GM19025 (cell line): ENCODE measurements at regions not wholly inside any gene's neighbourhood (a gene's known extent, or its start where the extent isn't known, plus 50 kb on each side); places are given as distances from the start of the nearest gene placed in this dataset.
"Not testable (repeated sequence)": the region's sequence is repeated elsewhere in the genome, so short reads cannot be mapped to it uniquely, and the experiment has no call there.

Experiments
- ATAC-seq: cut with Tn5 transposase; IDR thresholded peaks from one replicate; pipeline ENCODE4 v1.9.1; 2021; ENCODE audit warnings: mild to moderate bottlenecking, low read depth, moderate library complexity; ENCODE audit not compliant: unreplicated experiment

DNA sequence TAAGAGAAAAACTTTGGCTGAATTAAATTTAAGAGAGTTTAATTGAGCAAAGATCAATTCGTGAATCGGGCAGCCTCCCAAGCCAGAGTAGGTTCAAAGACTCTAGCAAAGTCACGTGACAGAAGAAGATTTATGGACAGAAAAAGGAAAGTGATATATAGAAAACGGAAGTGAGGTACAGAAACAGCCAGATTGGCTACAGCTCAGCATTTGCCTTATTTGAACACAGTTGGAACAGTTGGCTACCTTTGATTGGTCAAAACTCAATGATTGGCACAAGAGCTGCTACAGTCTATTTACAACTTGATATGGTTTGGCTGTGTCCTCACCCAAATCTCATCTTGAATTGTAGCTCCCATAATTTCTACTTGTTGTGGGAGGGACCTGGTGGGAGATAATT lies 102.6 kb downstream of the PLG start:
- ATAC-seq, result no peak

DNA sequence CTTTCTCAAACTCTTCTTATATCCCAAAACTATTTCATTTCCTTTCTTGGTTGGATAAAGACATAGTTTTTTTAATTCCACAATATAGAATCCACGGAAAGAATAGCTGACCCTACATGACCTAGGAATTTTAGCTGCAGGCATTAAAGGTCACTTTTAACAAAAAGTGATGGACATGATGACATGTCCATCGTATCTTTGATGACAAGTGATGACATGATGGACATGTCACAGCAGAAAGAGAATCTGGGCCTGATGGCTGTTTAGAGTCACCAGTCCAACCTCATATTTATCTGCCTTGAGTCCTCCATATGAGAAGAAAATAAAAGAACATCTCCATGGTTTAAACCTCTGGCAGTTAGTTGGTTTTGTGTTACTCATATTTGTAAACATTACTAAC lies 106.2 kb downstream of the PLG start:
- ATAC-seq, result no peak

DNA sequence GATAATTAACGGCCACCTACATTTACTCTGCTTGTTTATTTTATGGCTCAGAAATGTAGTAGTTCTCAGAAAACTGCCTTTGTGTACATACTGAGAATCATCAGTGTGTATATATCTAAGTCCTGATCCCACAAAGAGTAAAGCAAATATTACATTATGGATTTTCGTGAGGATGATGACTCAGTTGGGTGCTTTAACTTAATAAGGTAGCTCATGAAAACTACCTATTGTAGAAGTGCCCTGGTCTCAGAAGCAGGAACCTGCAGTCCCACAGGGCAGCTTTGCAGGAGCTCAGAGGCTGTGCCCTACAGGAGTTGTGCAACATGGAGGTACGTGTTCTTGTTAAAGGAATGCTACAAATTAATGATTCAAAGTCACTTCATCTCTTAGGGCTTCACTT lies 108.2 kb downstream of the PLG start:
- no peak for ATAC-seq

DNA sequence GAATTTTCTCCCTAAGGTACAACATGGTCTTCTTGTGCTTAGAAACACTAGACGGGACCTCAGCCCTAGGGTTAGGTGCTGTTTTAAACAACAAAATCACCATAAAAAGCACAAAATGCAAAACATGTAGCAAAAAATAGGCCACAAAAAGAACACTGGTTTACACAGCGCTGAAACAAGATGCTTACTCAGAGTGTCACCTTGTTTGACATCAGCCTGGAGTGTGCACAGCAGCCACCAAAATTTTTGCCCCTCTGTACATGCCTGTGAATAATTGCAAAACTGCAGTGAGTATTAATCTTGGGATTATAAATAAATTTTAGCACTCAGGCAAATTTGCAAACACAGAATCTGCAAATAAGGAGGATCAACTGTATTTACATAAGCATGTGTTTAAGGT lies 110.1 kb downstream of the PLG start:
- no peak for ATAC-seq

DNA sequence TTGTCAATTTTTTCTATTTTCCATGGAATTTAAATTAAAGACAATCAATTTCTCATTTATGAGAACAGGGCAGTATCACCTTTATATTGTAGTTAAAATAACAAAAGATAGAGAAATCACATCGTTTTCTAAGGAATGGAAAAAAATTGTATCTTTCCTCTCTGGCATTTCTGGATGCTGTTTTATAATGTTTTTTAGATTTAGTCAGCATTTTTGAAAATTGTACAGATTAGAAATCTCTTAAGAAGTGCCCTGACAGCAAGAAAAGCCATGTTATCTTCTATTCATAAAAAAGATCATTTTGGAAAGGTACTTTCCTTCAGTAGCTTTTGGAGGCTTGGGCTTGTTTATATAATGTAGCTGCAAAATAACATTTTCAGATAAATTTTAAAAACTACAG lies 116.9 kb downstream of the PLG start:
- no peak for ATAC-seq

DNA sequence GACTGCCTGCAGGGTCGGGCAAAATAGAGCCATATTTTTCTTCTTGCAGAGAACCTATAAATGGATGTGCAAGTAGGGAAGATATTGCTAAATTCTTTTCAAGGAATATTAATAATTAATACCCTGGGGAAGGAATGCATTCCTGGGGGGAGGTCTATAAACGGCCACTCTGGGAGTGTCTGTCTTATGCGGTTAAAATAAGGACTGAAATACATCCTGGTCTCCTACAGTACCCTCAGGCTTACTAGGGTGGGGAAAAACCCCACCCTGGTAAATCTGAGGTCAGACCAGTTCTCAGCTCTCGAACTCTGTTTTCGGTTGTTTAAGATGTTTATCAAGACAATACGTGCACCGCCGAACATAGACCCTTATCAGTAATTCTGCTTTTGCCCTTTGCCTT lies 118.6 kb downstream of the PLG start:
- ATAC-seq, result not testable (repeated sequence)

DNA sequence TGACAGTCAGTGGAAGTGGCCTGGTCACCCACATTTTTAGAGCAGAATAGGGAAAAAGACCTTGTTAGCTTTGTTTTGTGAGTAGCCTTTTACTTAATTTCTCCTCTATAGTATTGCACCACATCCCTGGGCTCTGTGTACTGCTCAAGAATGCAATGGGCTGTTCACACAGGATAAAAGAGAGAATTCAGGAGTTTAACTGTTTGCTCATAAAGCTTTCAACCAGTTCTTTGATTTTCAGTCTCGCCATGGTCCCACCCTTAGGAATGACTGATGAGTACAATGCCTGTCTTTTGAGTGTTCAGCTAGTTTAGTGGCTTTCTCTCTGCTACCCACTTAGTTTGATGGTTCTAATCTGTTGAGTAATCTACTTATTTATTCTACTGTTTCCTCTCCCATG lies 129.7 kb downstream of the PLG start:
- no peak for ATAC-seq

DNA sequence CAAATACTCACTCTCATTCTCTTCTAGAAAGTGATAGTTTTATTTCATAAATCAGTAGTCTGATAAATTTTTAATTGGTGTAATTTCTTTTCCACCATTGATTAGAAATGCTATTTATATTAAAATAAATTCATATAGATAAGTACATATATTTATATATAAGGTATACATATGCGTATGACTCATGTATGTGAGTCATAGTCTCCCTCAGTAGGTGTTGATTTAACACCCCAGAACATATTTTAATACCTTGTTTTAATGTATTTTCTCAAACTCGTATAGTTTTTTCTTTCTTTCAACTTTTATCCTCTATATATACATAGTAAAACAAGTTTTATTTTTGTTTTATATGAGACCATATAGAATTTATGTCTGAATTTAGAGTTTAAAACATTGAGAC lies 130.4 kb downstream of the PLG start:
- ATAC-seq, result no peak

DNA sequence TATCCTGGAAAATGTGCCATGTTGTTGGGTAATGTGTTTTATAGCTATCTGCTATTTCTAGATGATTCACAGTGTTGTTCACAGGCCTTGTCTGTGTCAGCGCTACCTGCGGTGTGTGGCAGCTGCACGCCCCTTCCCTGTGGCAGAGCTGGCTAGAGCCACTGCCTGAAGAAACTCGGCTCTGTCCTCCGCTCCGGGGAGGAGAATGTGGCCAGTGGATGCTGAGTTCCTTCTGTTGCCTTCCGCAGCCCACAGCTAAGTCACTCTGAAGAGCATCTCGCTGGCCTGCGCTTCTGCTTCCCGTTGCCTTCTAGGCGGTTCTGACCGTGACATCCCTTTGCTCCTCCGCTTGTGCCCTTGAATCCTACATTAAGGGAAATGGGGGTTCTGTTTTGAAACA lies 135.1 kb downstream of the PLG start:
- no peak for ATAC-seq

DNA sequence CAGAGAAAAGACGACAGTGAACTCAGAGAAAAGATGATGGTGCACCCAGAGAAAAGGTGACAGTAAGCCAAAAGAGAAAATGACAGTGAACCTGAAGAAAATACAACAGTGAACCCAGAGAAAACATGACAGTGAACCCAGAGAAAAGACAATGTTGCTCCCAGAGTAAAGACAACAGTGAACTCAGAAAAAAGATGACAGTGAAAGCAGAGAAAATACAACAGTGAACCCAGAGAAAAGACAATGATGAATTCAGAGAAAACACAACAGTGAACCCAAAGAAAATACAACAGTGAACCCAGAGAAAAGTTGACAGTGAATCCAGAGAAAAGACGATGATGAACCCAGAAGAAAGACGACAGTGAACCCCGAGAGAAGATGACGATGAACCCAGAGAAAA lies 140.5 kb upstream of the MAP3K4 start:
- ATAC-seq, result no peak

DNA sequence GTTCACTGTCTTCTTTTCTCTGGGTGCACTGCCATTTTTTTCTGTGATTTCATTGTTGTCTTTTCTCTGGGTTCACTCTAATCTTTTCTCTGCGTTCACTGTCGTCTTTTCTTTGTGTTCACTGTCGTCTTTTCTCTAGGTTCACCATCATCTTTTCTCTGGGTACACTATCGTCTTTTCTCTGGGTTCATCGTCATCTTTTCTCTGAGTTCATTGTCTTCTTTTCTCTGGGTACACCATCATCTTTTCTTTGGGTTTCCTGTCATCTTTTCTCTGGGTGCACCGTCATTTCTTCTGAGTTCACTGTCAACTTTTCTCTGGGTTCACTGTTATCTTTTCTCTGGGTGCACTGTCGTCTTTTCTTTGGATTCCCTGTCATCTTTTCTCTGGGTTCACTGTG lies 137.6 kb upstream of the MAP3K4 start:
- ATAC-seq, result no peak

DNA sequence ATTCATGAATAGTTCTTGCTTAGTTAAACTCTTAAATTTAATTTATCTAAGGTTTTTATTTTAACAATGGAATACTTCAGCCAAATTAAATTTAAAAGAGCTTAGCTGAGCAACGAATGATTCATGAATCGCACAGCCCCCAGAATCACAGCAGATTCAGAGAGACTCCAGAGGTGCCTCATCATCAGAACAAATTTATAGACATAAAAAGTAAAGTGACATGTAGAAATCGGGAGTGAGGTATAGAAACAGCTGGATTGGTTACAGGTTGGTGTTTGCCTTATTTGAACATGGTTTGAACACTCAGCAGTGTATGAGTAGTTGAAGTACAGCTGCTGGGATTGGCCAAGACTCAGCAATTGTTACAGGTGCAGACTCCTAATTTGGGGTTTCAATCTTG lies 132.7 kb upstream of the MAP3K4 start:
- ATAC-seq, result no peak

DNA sequence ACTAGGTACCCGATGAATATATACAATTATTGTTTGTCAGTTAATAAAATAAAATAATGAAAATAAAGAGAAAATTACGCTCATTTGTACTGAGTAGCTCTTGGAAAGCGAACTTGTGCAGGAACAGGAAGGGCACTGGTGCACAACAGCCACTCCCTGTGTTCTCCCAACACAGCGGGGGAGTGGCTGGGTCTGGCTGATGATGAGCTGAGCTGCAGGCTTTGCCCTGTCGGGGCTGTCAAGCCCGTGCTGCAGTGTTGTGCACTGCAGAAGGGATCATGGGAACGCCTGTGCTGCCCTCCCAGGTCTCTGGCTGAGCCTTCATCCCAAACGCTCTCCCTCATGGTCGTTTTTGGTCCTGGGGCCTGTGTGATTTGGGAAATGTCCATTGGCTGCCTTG lies 131.7 kb upstream of the MAP3K4 start:
- no peak for ATAC-seq

DNA sequence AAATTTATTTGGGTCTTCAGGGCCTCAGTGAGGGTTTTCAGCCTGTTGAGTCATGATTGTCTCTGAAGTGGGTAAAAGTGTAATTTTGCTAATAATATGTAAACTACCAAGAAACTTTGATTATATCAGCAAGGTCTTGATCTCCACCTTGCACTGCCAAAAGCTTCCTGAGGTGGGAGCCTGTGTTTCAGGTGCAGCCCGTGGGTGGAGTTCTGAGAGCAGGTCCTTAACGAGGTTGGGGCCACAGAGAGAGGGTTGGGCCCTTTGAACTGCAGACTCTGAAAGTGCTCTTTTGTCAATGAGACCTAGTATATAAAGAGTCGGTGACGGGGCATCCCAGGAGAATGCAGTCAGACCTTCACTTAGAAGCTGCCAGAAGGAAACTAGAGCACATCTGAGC lies 129.7 kb upstream of the MAP3K4 start:
- ATAC-seq, result no peak

DNA sequence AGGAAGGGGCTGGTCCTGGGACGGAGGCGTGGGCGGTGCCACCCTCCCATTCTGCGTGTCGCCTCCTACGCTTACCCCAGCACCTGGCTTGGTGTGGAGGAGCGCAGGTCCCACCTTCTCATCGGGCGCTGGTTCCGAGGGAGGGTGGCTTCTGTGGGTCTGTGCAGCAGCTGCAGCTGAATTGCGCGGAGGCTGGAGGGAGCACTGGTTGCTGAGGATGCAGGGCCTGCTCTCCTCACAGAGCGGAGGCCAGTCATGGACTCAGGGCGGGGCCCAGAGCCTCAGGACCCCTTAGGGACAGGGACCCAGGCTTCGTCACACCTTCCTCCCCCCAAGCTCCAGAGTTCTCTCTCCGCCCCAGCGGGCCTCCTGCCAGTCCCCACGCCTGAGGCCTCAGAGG lies 127.8 kb upstream of the MAP3K4 start:
- no peak for ATAC-seq

DNA sequence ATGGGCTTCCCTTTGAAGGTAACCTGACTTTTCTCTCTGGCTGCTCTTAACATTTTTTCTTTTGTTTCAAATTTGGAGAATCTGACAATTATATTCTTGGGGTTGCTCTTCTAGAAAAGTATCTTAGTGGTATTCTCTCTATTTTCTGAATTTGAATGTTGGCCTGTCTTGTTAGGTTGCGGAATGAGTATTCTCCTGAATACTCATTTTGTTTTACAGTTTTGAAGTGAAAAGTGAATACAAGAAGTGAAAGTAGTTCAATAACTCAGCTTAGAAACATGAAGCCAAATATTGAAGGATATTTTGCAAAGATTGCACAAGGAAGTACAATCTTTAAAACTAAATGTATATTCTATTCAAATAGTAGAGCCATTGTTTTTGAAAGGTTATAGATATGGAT lies 120.2 kb upstream of the MAP3K4 start:
- ATAC-seq, result no peak

DNA sequence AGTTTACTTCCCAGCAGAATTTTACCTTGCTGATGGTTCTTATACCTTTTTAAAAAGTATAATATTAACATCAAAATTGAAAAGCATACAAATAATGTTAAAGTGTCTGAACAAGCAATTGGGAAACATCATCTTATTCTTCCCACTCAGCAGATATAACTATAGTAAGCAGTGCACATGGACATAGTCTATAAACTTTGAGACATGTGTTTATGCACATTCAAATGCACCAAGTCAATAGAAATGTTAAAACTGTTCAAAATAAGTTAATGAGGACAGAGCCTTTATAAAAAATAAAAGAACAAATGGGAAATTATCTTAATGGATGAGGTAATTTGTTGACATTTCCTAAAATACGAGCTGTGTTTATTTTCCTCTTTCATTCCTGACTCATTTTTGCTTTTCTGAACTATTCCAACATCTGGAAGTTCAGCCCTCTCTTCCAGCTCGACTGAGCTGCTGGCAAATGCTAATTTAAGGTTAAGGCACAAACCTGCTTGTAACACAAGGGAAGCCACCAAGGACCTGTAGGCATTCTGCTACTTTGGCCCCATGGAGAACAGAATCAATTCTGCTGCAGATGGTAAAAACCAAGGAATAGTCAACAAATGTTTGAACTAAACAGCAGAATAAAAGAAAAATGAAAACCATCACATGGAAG lies 110.3 kb upstream of the MAP3K4 start:
- ATAC-seq, result no peak

DNA sequence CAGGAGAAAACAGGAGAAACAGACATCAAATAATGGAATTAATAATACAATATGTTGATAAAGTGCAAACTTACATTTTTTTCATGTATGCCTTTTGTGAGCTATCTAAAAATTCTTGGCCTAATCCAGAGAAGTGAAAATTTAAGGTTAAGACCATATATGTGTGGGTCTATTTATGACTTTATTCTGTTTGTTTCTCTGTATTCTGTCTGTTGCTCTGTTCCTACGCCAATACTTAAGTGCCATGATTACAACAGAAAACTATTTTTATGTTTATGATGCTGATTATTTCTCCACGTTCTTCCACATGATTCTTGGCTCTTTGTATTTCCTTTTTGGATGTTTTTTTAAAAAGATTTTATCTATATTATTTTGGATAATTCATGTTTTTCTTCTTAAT lies 109.6 kb upstream of the MAP3K4 start:
- ATAC-seq, result no peak

DNA sequence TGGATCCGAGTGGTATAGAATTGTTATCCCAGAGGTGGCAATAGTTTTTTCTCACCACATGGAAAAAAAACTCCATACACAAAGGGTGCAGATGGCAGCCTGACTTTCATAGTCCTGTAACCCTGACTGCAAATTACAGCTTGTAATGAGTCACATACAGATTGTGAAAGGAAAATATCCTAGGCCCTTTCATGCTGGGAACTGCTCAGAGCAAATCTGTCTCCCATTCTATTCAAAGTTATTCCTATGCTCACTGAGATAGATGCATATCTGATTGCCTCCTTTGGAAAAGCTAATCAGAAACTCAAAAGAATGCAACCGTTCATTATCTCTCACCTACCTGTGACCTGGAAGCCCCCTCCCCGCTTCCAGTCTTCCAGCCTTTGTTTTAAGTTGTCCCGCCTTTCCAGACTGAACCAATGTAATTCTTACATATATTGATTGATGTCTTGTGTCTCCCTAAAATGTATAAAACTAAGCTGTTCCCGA lies 108.7 kb upstream of the MAP3K4 start:
- ATAC-seq, result no peak

DNA sequence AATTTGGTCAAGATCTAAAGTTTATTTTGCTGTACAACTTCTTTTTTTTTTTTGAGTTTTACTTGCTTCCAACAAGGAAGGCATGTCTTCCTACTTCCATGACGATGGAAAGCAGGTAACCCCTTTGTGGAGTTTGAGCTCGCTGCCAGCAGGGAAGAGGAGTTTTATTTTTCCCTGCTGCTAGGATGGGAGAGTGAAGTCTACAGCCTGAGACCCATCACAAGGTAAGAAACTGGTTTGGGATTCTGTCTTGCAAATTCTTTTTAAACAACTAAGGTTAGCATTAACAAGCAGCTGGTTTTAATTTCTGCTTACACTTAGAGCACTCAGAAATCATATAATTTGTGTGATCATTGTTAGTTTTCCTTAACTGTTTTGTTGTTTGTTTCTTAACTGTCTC lies 108.0 kb upstream of the MAP3K4 start:
- ATAC-seq, result no peak

DNA sequence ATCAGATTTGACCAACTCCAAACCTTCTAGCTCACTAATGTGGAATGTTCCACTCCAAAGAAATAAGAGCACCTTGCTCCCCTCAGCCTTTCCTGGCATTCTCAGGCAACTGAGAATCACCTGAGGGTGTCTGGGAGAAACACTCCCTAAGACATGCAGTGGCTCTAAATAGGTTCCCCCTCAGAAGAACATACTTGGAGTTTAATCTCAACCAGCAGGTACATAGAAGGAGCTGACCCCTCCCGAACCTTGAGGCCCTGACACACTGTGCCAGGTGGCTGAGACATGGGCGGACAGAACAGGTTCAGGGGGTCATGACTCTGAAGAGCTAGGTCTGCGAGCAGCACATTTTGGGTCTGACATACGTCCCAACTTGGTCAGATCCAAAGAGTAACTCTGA lies 107.6 kb upstream of the MAP3K4 start:
- ATAC-seq, result no peak

DNA sequence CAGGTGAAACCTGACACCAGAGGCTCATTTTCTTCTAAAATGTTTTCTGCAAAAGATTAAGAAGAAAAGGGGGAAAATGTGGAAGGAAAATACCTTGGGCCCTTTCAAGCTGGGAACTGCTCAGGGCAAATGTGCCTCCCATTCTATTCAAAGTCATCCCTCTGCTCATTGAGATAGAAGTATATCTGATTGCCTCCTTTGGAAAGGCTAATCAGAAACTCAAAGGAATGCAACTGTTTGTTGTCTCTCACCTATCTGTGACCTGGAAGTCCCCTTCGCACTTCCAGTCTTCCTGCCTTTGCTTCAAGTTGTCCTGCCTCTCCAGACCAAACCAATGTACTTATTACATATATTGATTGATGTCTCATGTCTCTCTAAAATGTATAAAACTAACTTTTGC lies 102.4 kb upstream of the MAP3K4 start:
- not testable (repeated sequence) for ATAC-seq

DNA sequence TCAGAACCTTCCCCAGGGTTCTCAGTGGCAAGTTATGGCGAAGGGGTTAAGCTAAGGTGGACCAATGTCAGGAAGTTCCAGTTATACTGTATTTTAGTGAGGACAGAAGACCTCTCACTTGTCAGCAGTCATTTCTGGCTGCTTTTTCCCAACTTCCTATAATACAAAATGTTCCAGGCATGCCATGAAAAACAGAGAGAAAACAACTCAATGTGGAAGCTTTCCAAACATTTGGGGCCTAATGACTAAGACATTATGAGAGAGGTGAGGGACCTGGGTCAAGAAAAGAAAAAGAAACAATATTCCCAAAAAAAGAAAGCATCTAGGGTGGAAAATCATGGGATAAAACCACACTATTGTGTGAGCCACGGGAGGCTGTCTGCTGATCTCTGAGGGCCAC lies 99.9 kb upstream of the MAP3K4 start:
- ATAC-seq, result no peak
